ENCODE measurements at regions not wholly inside any gene's neighbourhood (a gene's known extent, or its start where the extent isn't known, plus 50 kb on each side); places are given as distances from the start of the nearest gene placed in this dataset.

- 88% methylated on average over 1 of the region's 1 CpG for WGBS
- no peaks in the 10 kb centered on the region for H3K4me1 ChIP-seq (ENCODE audit: control insufficient read depth, insufficient read depth, low read length)
- no peaks in the 10 kb centered on the region for H3K9me3 ChIP-seq (ENCODE audit: control insufficient read depth, low read length)
- no peak overlapping the region for H3K4me3 ChIP-seq (ENCODE audit: low read length)
- DNase-seq (no peak), ATAC-seq (no peak)
- H3K27ac ChIP-seq (ENCODE audit: low read length), result no peak overlapping the region
- H3K27me3 ChIP-seq (ENCODE audit: control insufficient read depth, insufficient read depth), result no peaks in the 10 kb centered on the region
- intact Hi-C loops (cut with DNase I), result no loop called here
These were observed 147.2 kb downstream of the DACT1 start for GRCh38 chr14:58784931-58785330.

- DNase-seq (no peak), ATAC-seq (no peak)
- H3K4me3 ChIP-seq (ENCODE audit: low read length), result no peak overlapping the region
- no peaks in the 10 kb centered on the region for H3K4me1 ChIP-seq (ENCODE audit: control insufficient read depth, insufficient read depth, low read length)
- H3K9me3 ChIP-seq (ENCODE audit: control insufficient read depth, low read length), result no peaks in the 10 kb centered on the region
- no peaks in the 10 kb centered on the region for H3K27me3 ChIP-seq (ENCODE audit: control insufficient read depth, insufficient read depth)
- whole genome bisulfite sequencing, result 45% methylated on average over 3 of the region's 3 CpGs
- no peak overlapping the region for H3K27ac ChIP-seq (ENCODE audit: low read length)
- intact Hi-C loops (cut with DNase I), result no loop called here
These were observed 147.9 kb downstream of the DACT1 start for GRCh38 chr14:58785701-58786100.

GRCh38 chr14:58787592-58787991, 149.8 kb downstream of the DACT1 start:
- H3K4me3 ChIP-seq (ENCODE audit: low read length), result no peak overlapping the region
- no peak overlapping the region for H3K27ac ChIP-seq (ENCODE audit: low read length)
- intact Hi-C loops (cut with DNase I), result no loop called here
- 74% methylated on average over 1 of the region's 1 CpG for WGBS
- ATAC-seq (no peak), DNase-seq (no peak)
- no peaks in the 10 kb centered on the region for H3K4me1 ChIP-seq (ENCODE audit: control insufficient read depth, insufficient read depth, low read length)
- no peaks in the 10 kb centered on the region for H3K27me3 ChIP-seq (ENCODE audit: control insufficient read depth, insufficient read depth)
- H3K9me3 ChIP-seq (ENCODE audit: control insufficient read depth, low read length), result no peaks in the 10 kb centered on the region

GRCh38 chr14:58788655-58789503, 151.1 kb downstream of the DACT1 start:
- Histone ChIP-seq H3K27me3 (ENCODE audit: control insufficient read depth, insufficient read depth) (no peaks in the 10 kb centered on the region), H3K27ac (ENCODE audit: low read length) (no peak overlapping the region), H3K4me1 (ENCODE audit: control insufficient read depth, insufficient read depth, low read length) (no peaks in the 10 kb centered on the region), H3K9me3 (ENCODE audit: control insufficient read depth, low read length) (no peaks in the 10 kb centered on the region), H3K4me3 (ENCODE audit: low read length) (no peak overlapping the region)
- DNase-seq (no peak), ATAC-seq (no peak)
- WGBS, result 55% methylated on average over 4 of the region's 4 CpGs
- intact Hi-C loops (cut with DNase I), result no loop called here

GRCh38 chr14:58789736-58790135, 152.0 kb downstream of the DACT1 start:
- WGBS, result 75% methylated on average over 4 of the region's 4 CpGs
- ATAC-seq (no peak), DNase-seq (no peak)
- H3K27ac ChIP-seq (ENCODE audit: low read length), result peak overlapping the region; percentile 28
- no peaks in the 10 kb centered on the region for H3K4me1 ChIP-seq (ENCODE audit: control insufficient read depth, insufficient read depth, low read length)
- intact Hi-C loops (cut with DNase I), result no loop called here
- H3K4me3 ChIP-seq (ENCODE audit: low read length), result no peak overlapping the region
- no peaks in the 10 kb centered on the region for H3K27me3 ChIP-seq (ENCODE audit: control insufficient read depth, insufficient read depth)
- no peaks in the 10 kb centered on the region for H3K9me3 ChIP-seq (ENCODE audit: control insufficient read depth, low read length)

GRCh38 chr14:58792416-58792815, 154.7 kb downstream of the DACT1 start:
- H3K4me3 ChIP-seq (ENCODE audit: low read length), result no peak overlapping the region
- H3K27me3 ChIP-seq (ENCODE audit: control insufficient read depth, insufficient read depth), result no peaks in the 10 kb centered on the region
- H3K27ac ChIP-seq (ENCODE audit: low read length), result no peak overlapping the region
- intact Hi-C loops (cut with DNase I), result no loop called here
- WGBS, result 56% methylated on average over 3 of the region's 3 CpGs
- no peaks in the 10 kb centered on the region for H3K9me3 ChIP-seq (ENCODE audit: control insufficient read depth, low read length)
- DNase-seq (no peak), ATAC-seq (no peak)
- H3K4me1 ChIP-seq (ENCODE audit: control insufficient read depth, insufficient read depth, low read length), result no peaks in the 10 kb centered on the region

GRCh38 chr14:58793131-58793740, 155.5 kb downstream of the DACT1 start:
- Histone ChIP-seq H3K27ac (ENCODE audit: low read length) (no peak overlapping the region), H3K27me3 (ENCODE audit: control insufficient read depth, insufficient read depth) (no peaks in the 10 kb centered on the region), H3K4me3 (ENCODE audit: low read length) (no peak overlapping the region), H3K4me1 (ENCODE audit: control insufficient read depth, insufficient read depth, low read length) (no peaks in the 10 kb centered on the region), H3K9me3 (ENCODE audit: control insufficient read depth, low read length) (no peaks in the 10 kb centered on the region)
- WGBS, result 84% methylated on average over 4 of the region's 4 CpGs
- no peak for ATAC-seq
- no peak for DNase-seq
- intact Hi-C loops (cut with DNase I), result no loop called here

- DNase-seq (no peak), ATAC-seq (no peak)
- WGBS, result 70% methylated on average over 5 of the region's 5 CpGs
- no peak overlapping the region for H3K27ac ChIP-seq (ENCODE audit: low read length)
- H3K4me3 ChIP-seq (ENCODE audit: low read length), result no peak overlapping the region
- no peaks in the 10 kb centered on the region for H3K27me3 ChIP-seq (ENCODE audit: control insufficient read depth, insufficient read depth)
- intact Hi-C loops (cut with DNase I), result no loop called here
- no peaks in the 10 kb centered on the region for H3K4me1 ChIP-seq (ENCODE audit: control insufficient read depth, insufficient read depth, low read length)
- H3K9me3 ChIP-seq (ENCODE audit: control insufficient read depth, low read length), result no peaks in the 10 kb centered on the region
These were observed 157.4 kb downstream of the DACT1 start for GRCh38 chr14:58794993-58795762.

- WGBS, result 43% methylated on average over 5 of the region's 5 CpGs
- no peak for ATAC-seq
These were observed 158.7 kb downstream of the DACT1 start for GRCh38 chr14:58796242-58797009.

GRCh38 chr14:58797010-58797429, 159.3 kb downstream of the DACT1 start:
- 88% methylated on average over 4 of the region's 4 CpGs for WGBS
- ATAC-seq (no peak), DNase-seq (no peak)
- no peaks in the 10 kb centered on the region for H3K27me3 ChIP-seq (ENCODE audit: control insufficient read depth, insufficient read depth)
- no peaks in the 10 kb centered on the region for H3K4me1 ChIP-seq (ENCODE audit: control insufficient read depth, insufficient read depth, low read length)
- intact Hi-C loops (cut with DNase I), result no loop called here
- H3K4me3 ChIP-seq (ENCODE audit: low read length), result no peak overlapping the region
- no peaks in the 10 kb centered on the region for H3K9me3 ChIP-seq (ENCODE audit: control insufficient read depth, low read length)
- H3K27ac ChIP-seq (ENCODE audit: low read length), result no peak overlapping the region

More at GRCh38 chr14:58796242-58797009, 158.7 kb downstream of the DACT1 start:
- no peaks in the 10 kb centered on the region for H3K4me1 ChIP-seq (ENCODE audit: control insufficient read depth, insufficient read depth, low read length)
- H3K27ac ChIP-seq (ENCODE audit: low read length), result no peak overlapping the region
- H3K4me3 ChIP-seq (ENCODE audit: low read length), result no peak overlapping the region
- intact Hi-C loops (cut with DNase I), result no loop called here
- no peaks in the 10 kb centered on the region for H3K27me3 ChIP-seq (ENCODE audit: control insufficient read depth, insufficient read depth)
- DNase-seq, result no peak
- no peaks in the 10 kb centered on the region for H3K9me3 ChIP-seq (ENCODE audit: control insufficient read depth, low read length)
